ENCODE measurements at regions not wholly inside any gene's neighbourhood (a gene's known extent, or its start where the extent isn't known, plus 50 kb on each side); places are given as distances from the start of the nearest gene placed in this dataset.
"Not testable (repeated sequence)": the region's sequence is repeated elsewhere in the genome, so short reads cannot be mapped to it uniquely, and the experiment has no call there.

DNA sequence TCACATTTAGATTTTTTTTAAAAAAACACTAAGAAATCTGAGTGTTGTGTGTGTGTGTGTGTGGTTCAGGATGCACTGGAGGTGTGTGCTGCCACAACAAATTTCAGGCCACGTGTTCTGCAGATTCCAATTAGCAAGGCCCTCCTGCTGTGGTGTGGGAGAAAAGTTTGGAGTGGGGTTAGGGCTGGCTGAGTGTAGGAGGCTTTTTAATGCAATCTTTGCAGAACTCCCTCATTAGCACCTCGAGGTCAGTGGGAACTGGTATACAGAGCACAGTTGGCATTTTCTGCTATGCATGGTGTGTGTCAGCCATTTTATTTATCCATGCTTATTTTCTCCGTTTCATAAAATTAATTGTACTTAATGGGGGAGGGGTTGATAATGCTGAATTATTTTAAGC is 187.6 kb downstream of the SOX4 start:
- no peaks in the 10 kb centered on the region for H3K27me3 ChIP-seq (ENCODE audit: control insufficient read depth, insufficient read depth, low read length)
- H3K36me3 ChIP-seq (ENCODE audit: control insufficient read depth, insufficient read depth, low read length) = no peaks in the 10 kb centered on the region
- no peak for DNase-seq (ENCODE audit: low read depth)
- TF ChIP-seq, protein P1, sequence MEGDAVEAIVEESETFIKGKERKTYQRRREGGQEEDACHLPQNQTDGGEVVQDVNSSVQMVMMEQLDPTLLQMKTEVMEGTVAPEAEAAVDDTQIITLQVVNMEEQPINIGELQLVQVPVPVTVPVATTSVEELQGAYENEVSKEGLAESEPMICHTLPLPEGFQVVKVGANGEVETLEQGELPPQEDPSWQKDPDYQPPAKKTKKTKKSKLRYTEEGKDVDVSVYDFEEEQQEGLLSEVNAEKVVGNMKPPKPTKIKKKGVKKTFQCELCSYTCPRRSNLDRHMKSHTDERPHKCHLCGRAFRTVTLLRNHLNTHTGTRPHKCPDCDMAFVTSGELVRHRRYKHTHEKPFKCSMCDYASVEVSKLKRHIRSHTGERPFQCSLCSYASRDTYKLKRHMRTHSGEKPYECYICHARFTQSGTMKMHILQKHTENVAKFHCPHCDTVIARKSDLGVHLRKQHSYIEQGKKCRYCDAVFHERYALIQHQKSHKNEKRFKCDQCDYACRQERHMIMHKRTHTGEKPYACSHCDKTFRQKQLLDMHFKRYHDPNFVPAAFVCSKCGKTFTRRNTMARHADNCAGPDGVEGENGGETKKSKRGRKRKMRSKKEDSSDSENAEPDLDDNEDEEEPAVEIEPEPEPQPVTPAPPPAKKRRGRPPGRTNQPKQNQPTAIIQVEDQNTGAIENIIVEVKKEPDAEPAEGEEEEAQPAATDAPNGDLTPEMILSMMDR (IDR thresholded peaks at IDR 0.05; ENCODE audit: insufficient read depth, low read length, poor library complexity, severe bottlenecking) = no peak
- no peak overlapping the region for H3K4me3 ChIP-seq (ENCODE audit: low read depth, low read length)

DNA sequence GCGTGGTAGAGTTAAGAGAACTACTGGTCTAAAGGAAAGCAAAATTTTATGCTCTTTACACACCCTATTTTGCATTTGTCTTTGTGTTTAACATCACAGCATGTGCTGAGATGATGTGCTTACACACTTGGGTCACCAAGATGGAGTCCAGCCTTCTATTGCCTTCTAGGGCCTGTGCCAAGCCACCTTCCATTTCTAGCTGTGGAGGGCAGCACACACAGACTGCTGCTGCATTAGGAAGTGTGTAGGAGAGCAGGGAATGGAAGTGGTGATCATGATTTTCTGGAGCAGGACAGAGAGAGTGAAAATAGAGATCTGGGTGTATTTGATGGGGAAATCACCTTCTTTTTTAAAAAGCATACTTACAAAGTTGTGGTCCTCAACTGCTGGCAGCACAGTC is 191.6 kb downstream of the SOX4 start:
- TF ChIP-seq, protein P1 (IDR thresholded peaks at IDR 0.05; ENCODE audit: insufficient read depth, low read length, poor library complexity, severe bottlenecking) = no peak
- no peak overlapping the region for H3K4me3 ChIP-seq (ENCODE audit: low read depth, low read length)

DNA sequence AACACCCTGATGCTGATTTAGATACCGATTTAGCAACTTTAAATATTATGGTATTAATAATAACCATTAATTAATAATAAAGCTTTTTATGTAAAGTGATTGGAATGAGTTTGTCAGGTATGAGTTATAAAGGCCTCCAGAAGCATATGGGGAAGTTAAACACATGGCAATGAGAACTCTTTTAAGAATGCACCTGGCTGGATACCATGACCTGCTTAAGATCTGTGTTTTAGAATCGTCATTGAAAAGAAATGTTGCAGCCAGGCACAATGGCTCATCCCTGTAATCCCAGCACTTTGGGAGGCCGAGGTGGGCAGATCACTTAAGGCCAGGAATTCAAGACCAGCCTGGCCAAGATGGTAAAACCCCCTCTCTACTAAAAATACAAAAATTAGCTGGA is 197.5 kb downstream of the SOX4 start:
- Histone ChIP-seq H3K36me3 (ENCODE audit: control insufficient read depth, insufficient read depth, low read length) (no peaks in the 10 kb centered on the region), H3K4me3 (ENCODE audit: low read depth, low read length) (no peak overlapping the region), H3K27me3 (ENCODE audit: control insufficient read depth, insufficient read depth, low read length) (no peaks in the 10 kb centered on the region)
- no peak for DNase-seq (ENCODE audit: low read depth)
- TF ChIP-seq, protein P1 (IDR thresholded peaks at IDR 0.05; ENCODE audit: insufficient read depth, low read length, poor library complexity, severe bottlenecking) = no peak

More for the DNA sequence above, 191.6 kb downstream of the SOX4 start:
- Histone ChIP-seq H3K36me3 (ENCODE audit: control insufficient read depth, insufficient read depth, low read length) (no peaks in the 10 kb centered on the region), H3K27me3 (ENCODE audit: control insufficient read depth, insufficient read depth, low read length) (no peaks in the 10 kb centered on the region)
- no peak for DNase-seq (ENCODE audit: low read depth)

DNA sequence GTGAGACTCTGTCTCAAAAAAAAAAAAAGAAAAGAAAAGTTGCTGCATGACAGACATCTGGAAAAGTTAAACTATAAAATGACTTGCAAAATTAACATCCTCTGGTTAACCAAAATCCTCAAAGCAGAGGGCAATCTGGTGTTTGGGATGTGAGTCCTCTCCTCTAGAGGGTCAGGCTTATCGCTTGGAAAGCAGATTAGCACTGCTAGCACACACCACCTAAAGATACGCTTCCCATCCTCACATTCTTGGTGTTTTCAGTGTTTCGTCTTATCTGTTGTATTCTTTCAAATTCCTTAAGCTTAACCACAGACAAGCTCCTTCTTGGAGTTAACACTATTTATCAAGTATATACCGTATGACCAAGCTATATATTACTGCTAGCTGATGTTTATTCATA is 198.0 kb downstream of the SOX4 start:
- TF ChIP-seq, protein P1 (IDR thresholded peaks at IDR 0.05; ENCODE audit: insufficient read depth, low read length, poor library complexity, severe bottlenecking) = no peak
- H3K36me3 ChIP-seq (ENCODE audit: control insufficient read depth, insufficient read depth, low read length) = no peaks in the 10 kb centered on the region
- no peak for DNase-seq (ENCODE audit: low read depth)
- no peak overlapping the region for H3K4me3 ChIP-seq (ENCODE audit: low read depth, low read length)
- H3K27me3 ChIP-seq (ENCODE audit: control insufficient read depth, insufficient read depth, low read length) = no peaks in the 10 kb centered on the region

DNA sequence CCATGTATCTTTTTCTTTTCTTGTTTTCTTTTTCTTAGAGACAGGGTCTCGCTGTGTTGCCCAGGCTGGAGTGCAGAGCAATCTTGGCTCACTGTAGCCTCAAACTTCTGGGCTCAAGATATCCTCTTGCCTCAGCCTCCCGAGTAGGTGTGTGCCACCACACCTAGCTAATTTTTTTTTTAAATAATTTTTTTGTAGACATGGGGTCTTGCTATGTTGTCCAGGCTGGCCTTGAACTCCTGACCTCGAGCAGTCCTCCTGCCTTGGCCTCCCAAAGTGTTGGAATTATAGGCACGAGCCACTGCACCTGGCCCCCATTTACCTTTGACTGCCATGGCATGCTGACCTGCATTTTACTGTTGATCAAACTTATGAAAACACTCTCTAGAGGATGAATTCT is 198.6 kb downstream of the SOX4 start:
- H3K36me3 ChIP-seq (ENCODE audit: control insufficient read depth, insufficient read depth, low read length) = no peaks in the 10 kb centered on the region
- DNase-seq (ENCODE audit: low read depth) = no peak
- H3K4me3 ChIP-seq (ENCODE audit: low read depth, low read length) = no peak overlapping the region
- H3K27me3 ChIP-seq (ENCODE audit: control insufficient read depth, insufficient read depth, low read length) = no peaks in the 10 kb centered on the region
- TF ChIP-seq, protein P1 (IDR thresholded peaks at IDR 0.05; ENCODE audit: insufficient read depth, low read length, poor library complexity, severe bottlenecking) = no peak

DNA sequence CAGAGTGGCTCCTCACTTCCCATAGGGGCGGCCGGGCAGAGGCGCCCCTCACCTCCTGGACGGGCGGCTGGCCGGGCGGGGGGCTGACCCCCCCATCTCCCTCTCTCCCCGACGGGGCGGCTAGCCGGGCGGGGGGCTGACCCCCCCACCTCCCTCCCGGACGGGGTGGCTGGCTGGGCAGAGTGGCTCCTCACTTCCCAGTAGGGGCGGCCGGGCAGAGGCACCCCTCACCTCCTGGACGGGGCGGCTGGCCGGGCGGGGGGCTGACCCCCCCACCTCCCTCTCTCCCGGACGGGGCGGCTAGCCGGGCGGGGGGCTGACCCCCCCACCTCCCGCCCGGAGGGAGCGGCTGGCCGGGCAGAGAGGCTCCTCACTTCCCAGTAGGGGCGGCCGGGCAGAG is 203.4 kb downstream of the SOX4 start:
- DNase-seq (ENCODE audit: low read depth); H3K36me3 ChIP-seq (ENCODE audit: control insufficient read depth, insufficient read depth, low read length); H3K4me3 ChIP-seq (ENCODE audit: low read depth, low read length); H3K27me3 ChIP-seq (ENCODE audit: control insufficient read depth, insufficient read depth, low read length): not testable (repeated sequence)
